ENCODE measurements at regions not wholly inside any gene's neighbourhood (a gene's known extent, or its start where the extent isn't known, plus 50 kb on each side); places are given as distances from the start of the nearest gene placed in this dataset.
"Not testable (repeated sequence)": the region's sequence is repeated elsewhere in the genome, so short reads cannot be mapped to it uniquely, and the experiment has no call there.

DNA sequence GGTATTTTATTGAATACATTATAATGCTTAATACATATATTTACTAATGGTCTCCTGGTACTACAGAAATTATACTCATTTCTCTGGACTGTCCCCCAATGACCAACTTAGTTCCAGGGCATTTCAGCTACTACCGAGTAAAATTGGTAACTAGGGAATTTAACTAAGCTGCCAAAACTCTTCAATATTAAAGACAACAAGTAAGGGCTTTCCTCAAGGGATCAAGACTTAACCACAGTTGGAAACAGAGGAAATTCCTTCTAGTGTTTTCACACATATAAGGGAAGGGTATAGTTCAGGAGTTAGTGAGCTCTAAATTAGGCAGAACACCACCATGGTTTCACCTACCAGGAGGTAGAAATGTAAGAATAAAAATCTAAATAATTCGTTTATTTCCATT is 357.4 kb downstream of the TBL1XR1 start:
- H3K79me2 ChIP-seq (ENCODE audit: control insufficient read depth, insufficient read depth, low read length): no peaks in the 10 kb centered on the region
- no peaks in the 10 kb centered on the region for H3K9me3 ChIP-seq (ENCODE audit: control insufficient read depth, low read depth, low read length)
- no peaks in the 10 kb centered on the region for H3K4me1 ChIP-seq (ENCODE audit: control insufficient read depth, extremely low read depth, insufficient read depth, low read length)
- dilution Hi-C loops (cut with MboI; ENCODE audit: extremely low pct_ligation_motif_present, low sequenced_read_pairs): no loop called here
- DNase-seq (ENCODE audit: low read depth, low spot score) (no peak), FAIRE-seq (no peak)
- no peaks in the 10 kb centered on the region for H3K9me1 ChIP-seq (ENCODE audit: control insufficient read depth, extremely low read depth, insufficient read depth, low read length)
- H3K4me2 ChIP-seq (ENCODE audit: control insufficient read depth, extremely low read depth, insufficient read depth, low read depth, low read length): no peak overlapping the region
- H4K20me1 ChIP-seq (ENCODE audit: control insufficient read depth, extremely low read depth, insufficient read depth, low read length): no peaks in the 10 kb centered on the region
- H3K27ac ChIP-seq (ENCODE audit: control insufficient read depth, insufficient read depth, low read length): no peak overlapping the region
- no peaks in the 10 kb centered on the region for H3K27me3 ChIP-seq (ENCODE audit: control insufficient read depth, extremely low read depth, insufficient read depth, low read length)
- no peak overlapping the region for H3K4me3 ChIP-seq (ENCODE audit: control insufficient read depth in 2 of 3, extremely low read depth in 1 of 3, insufficient read depth in 2 of 3, low read depth in 1 of 3, low read length in 3 of 3)
- H3K36me3 ChIP-seq (ENCODE audit: control insufficient read depth in 2 of 2, extremely low read depth in 1 of 2, insufficient read depth in 2 of 2, low read length in 2 of 2): no peaks in the 10 kb centered on the region
- H2AFZ ChIP-seq (ENCODE audit: control insufficient read depth, low read length): no peak overlapping the region
- TF ChIP-seq EZH2 (IDR thresholded peaks at IDR 0.05; ENCODE audit: low read length): no peak
- TF ChIP-seq, protein P1, sequence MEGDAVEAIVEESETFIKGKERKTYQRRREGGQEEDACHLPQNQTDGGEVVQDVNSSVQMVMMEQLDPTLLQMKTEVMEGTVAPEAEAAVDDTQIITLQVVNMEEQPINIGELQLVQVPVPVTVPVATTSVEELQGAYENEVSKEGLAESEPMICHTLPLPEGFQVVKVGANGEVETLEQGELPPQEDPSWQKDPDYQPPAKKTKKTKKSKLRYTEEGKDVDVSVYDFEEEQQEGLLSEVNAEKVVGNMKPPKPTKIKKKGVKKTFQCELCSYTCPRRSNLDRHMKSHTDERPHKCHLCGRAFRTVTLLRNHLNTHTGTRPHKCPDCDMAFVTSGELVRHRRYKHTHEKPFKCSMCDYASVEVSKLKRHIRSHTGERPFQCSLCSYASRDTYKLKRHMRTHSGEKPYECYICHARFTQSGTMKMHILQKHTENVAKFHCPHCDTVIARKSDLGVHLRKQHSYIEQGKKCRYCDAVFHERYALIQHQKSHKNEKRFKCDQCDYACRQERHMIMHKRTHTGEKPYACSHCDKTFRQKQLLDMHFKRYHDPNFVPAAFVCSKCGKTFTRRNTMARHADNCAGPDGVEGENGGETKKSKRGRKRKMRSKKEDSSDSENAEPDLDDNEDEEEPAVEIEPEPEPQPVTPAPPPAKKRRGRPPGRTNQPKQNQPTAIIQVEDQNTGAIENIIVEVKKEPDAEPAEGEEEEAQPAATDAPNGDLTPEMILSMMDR (optimal IDR thresholded peaks at IDR 0.05 in 1 of 3, IDR thresholded peaks at IDR 0.05 in 1 of 3, conservative IDR thresholded peaks at IDR 0.05 in 1 of 3; ENCODE audit: extremely low read depth in 1 of 3, insufficient read depth in 2 of 3, low read length in 3 of 3): no peak
- H3K9ac ChIP-seq (ENCODE audit: control insufficient read depth, extremely low read depth, insufficient read depth, low read length): no peak overlapping the region

DNA sequence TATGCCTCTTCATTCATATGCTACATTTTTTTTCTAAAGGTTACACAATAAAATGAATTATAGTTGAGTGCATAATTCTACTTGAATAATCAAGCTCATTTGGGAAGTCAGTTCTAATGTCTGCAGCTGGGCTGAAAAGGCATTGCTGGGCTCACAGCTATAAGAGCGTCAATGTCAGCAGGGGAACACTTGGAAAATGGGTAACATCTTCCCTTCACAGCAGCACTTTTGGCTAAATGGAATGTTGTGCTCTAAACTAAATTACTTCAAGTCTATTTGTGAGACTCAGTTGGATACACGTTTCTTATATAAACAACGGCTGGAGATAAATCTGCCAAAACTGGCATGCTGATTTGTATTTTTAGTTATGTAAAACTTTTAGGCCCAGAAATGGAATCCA is 357.8 kb downstream of the TBL1XR1 start:
- no peaks in the 10 kb centered on the region for H3K9me3 ChIP-seq (ENCODE audit: control insufficient read depth, low read depth, low read length)
- H3K79me2 ChIP-seq (ENCODE audit: control insufficient read depth, insufficient read depth, low read length): no peaks in the 10 kb centered on the region
- no peak overlapping the region for H3K27ac ChIP-seq (ENCODE audit: control insufficient read depth, insufficient read depth, low read length)
- no peak overlapping the region for H3K4me3 ChIP-seq (ENCODE audit: control insufficient read depth in 2 of 3, extremely low read depth in 1 of 3, insufficient read depth in 2 of 3, low read depth in 1 of 3, low read length in 3 of 3)
- TF ChIP-seq, protein P1 (optimal IDR thresholded peaks at IDR 0.05 in 1 of 3, IDR thresholded peaks at IDR 0.05 in 1 of 3, conservative IDR thresholded peaks at IDR 0.05 in 1 of 3; ENCODE audit: extremely low read depth in 1 of 3, insufficient read depth in 2 of 3, low read length in 3 of 3): no peak
- TF ChIP-seq EZH2 (IDR thresholded peaks at IDR 0.05; ENCODE audit: low read length): no peak
- no peak overlapping the region for H2AFZ ChIP-seq (ENCODE audit: control insufficient read depth, low read length)
- dilution Hi-C loops (cut with MboI; ENCODE audit: extremely low pct_ligation_motif_present, low sequenced_read_pairs): no loop called here
- FAIRE-seq (no peak), DNase-seq (ENCODE audit: low read depth, low spot score) (no peak)
- no peaks in the 10 kb centered on the region for H3K36me3 ChIP-seq (ENCODE audit: control insufficient read depth in 2 of 2, extremely low read depth in 1 of 2, insufficient read depth in 2 of 2, low read length in 2 of 2)
- no peak overlapping the region for H3K9ac ChIP-seq (ENCODE audit: control insufficient read depth, extremely low read depth, insufficient read depth, low read length)
- no peaks in the 10 kb centered on the region for H3K9me1 ChIP-seq (ENCODE audit: control insufficient read depth, extremely low read depth, insufficient read depth, low read length)
- H3K27me3 ChIP-seq (ENCODE audit: control insufficient read depth, extremely low read depth, insufficient read depth, low read length): no peaks in the 10 kb centered on the region
- H4K20me1 ChIP-seq (ENCODE audit: control insufficient read depth, extremely low read depth, insufficient read depth, low read length): no peaks in the 10 kb centered on the region
- H3K4me1 ChIP-seq (ENCODE audit: control insufficient read depth, extremely low read depth, insufficient read depth, low read length): no peaks in the 10 kb centered on the region
- H3K4me2 ChIP-seq (ENCODE audit: control insufficient read depth, extremely low read depth, insufficient read depth, low read depth, low read length): no peak overlapping the region

DNA sequence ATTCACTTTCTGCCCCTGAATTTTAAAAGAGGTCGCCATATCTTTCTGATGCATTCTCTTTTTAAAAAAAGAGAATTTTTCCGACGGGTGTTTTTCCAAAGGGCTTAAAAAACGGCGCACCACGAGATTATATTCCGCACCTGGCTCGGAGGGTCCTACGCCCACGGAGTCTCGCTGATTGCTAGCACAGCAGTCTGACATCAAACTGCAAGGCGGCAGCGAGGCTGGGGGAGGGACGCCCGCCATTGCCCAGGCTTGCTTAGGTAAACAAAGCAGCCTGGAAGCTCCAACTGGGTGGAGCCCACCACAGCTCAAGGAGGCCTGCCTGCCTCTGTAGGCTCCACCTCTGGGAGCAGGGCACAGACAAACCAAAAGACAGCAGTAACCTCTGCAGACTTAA is 370.0 kb downstream of the TBL1XR1 start:
- dilution Hi-C loops (cut with MboI; ENCODE audit: extremely low pct_ligation_motif_present, low sequenced_read_pairs); FAIRE-seq: not testable (repeated sequence)

More for the DNA sequence above, 370.0 kb downstream of the TBL1XR1 start:
- not testable (repeated sequence) for H3K27me3 ChIP-seq (ENCODE audit: control insufficient read depth, extremely low read depth, insufficient read depth, low read length); H3K9me3 ChIP-seq (ENCODE audit: control insufficient read depth, low read depth, low read length); H2AFZ ChIP-seq (ENCODE audit: control insufficient read depth, low read length); H3K4me2 ChIP-seq (ENCODE audit: control insufficient read depth, extremely low read depth, insufficient read depth, low read depth, low read length); DNase-seq (ENCODE audit: low read depth, low spot score); H3K79me2 ChIP-seq (ENCODE audit: control insufficient read depth, insufficient read depth, low read length); H4K20me1 ChIP-seq (ENCODE audit: control insufficient read depth, extremely low read depth, insufficient read depth, low read length); H3K9me1 ChIP-seq (ENCODE audit: control insufficient read depth, extremely low read depth, insufficient read depth, low read length); H3K9ac ChIP-seq (ENCODE audit: control insufficient read depth, extremely low read depth, insufficient read depth, low read length); H3K36me3 ChIP-seq (ENCODE audit: control insufficient read depth in 2 of 2, extremely low read depth in 1 of 2, insufficient read depth in 2 of 2, low read length in 2 of 2); H3K4me1 ChIP-seq (ENCODE audit: control insufficient read depth, extremely low read depth, insufficient read depth, low read length); H3K4me3 ChIP-seq (ENCODE audit: control insufficient read depth in 2 of 3, extremely low read depth in 1 of 3, insufficient read depth in 2 of 3, low read depth in 1 of 3, low read length in 3 of 3); H3K27ac ChIP-seq (ENCODE audit: control insufficient read depth, insufficient read depth, low read length)
